Prostate gland (tissue), 2 donors: ENCODE measurements at regions not wholly inside any gene's neighbourhood (a gene's known extent, or its start where the extent isn't known, plus 50 kb on each side); places are given as distances from the start of the nearest gene placed in this dataset.

Experiments
- POLR2AphosphoS5 ChIP-seq: sonication (generic); formaldehyde crosslinking; IDR thresholded peaks from one replicate; pipeline ENCODE4 v1.6.1; 2017; ENCODE audit warnings: antibody characterized with exemption
- TF ChIP-seq, protein P1 (sequence below), 4 experiments: fragments of 200-600 bp in 2 of 4; fragments of 450-650 bp in 2 of 4; sonication (generic) in 2 of 4; IDR thresholded peaks; 1 replicate in 3 of 4; 2 replicates in 1 of 4; pipeline ENCODE4 v1.5.1; 2016 to 2019; ENCODE audit warnings: antibody characterized with exemption in 4 of 4, mild to moderate bottlenecking in 2 of 4, moderate library complexity in 2 of 4

DNA sequence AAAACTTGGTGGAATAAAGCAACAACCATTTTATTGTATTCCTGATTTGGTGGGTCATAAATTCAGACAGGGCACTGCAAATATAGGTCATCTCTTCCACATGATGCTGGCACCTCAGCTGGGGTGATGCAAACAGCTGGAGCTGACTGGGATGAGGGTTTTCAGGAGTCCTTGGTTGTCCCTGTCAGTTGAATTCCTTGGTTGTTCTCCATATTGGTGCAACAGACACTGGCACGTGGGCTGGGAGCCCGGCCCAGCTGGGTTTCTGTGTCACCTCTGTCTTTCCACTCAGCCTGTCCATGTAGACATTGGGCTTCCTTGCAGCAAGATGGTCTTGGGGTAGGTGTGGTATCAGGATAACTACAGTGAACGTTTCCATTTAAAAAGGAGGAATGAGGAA, 518.0 kb upstream of the MEF2C start:
- TF ChIP-seq, protein P1, sequence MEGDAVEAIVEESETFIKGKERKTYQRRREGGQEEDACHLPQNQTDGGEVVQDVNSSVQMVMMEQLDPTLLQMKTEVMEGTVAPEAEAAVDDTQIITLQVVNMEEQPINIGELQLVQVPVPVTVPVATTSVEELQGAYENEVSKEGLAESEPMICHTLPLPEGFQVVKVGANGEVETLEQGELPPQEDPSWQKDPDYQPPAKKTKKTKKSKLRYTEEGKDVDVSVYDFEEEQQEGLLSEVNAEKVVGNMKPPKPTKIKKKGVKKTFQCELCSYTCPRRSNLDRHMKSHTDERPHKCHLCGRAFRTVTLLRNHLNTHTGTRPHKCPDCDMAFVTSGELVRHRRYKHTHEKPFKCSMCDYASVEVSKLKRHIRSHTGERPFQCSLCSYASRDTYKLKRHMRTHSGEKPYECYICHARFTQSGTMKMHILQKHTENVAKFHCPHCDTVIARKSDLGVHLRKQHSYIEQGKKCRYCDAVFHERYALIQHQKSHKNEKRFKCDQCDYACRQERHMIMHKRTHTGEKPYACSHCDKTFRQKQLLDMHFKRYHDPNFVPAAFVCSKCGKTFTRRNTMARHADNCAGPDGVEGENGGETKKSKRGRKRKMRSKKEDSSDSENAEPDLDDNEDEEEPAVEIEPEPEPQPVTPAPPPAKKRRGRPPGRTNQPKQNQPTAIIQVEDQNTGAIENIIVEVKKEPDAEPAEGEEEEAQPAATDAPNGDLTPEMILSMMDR (IDR thresholded peaks at IDR 0.05): no peak
- TF ChIP-seq POLR2AphosphoS5: no peak
